GM10248 (cell line): ENCODE measurements at regions not wholly inside any gene's neighbourhood (a gene's known extent, or its start where the extent isn't known, plus 50 kb on each side); places are given as distances from the start of the nearest gene placed in this dataset.
A peak's percentile ranks its signal among the peaks of the same experiment; 100 is the strongest.

Experiments
- CTCF ChIA-PET: fragments of 300-600 bp; sonication (Branson Sonifier 250); formaldehyde crosslinking; extraction: SDS; loops from one replicate; lab custom pipeline; 2021; ENCODE audit warnings: antibody characterized with exemption; lab: Yijun Ruan, JAX
- POLR2A ChIA-PET: fragments of 350-650 bp; sonication (Branson Sonifier 250); formaldehyde crosslinking; extraction: SDS; loops from one replicate; lab custom pipeline; 2020; ENCODE audit warnings: antibody characterized with exemption; lab: Yijun Ruan, JAX
- DNase-seq: peaks from one replicate; pipeline ENCODE4 v3.0.0; 2012; ENCODE audit errors: extremely low spot score
- TF ChIP-seq, protein P1 (sequence below): IDR thresholded peaks from 2 replicates; pipeline ENCODE4 v1.5.1; 2012; ENCODE audit warnings: mild to moderate bottlenecking, low read depth; ENCODE audit errors: extremely low read depth, missing control alignments, control extremely low read depth

- no peak for DNase-seq
- TF ChIP-seq, protein P1, sequence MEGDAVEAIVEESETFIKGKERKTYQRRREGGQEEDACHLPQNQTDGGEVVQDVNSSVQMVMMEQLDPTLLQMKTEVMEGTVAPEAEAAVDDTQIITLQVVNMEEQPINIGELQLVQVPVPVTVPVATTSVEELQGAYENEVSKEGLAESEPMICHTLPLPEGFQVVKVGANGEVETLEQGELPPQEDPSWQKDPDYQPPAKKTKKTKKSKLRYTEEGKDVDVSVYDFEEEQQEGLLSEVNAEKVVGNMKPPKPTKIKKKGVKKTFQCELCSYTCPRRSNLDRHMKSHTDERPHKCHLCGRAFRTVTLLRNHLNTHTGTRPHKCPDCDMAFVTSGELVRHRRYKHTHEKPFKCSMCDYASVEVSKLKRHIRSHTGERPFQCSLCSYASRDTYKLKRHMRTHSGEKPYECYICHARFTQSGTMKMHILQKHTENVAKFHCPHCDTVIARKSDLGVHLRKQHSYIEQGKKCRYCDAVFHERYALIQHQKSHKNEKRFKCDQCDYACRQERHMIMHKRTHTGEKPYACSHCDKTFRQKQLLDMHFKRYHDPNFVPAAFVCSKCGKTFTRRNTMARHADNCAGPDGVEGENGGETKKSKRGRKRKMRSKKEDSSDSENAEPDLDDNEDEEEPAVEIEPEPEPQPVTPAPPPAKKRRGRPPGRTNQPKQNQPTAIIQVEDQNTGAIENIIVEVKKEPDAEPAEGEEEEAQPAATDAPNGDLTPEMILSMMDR: no peak
- POLR2A ChIA-PET: no interaction called here
- CTCF ChIA-PET: no interaction called here
Observed at GRCh38 chr21:36582271-36582670, 102.3 kb upstream of the CLDN14 start.

DNA sequence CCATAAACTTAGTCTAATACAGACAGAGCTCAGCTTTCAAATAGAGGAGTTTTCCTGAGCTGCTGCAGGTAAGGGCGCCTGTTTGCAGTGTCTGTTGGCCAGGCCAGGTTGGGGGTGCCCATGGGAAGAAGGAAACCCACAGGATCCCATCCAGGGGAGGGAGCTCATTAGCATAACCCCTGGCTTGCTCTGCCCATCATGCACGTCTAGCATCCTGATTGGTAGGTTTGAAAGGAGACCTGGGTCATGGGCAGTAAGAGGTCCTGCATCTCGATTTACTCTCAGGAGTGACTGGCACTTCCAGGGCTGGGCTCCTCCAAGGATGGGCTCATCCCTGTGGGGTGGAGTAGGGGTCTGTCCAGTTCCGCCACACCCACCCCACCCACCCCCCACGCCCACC, 103.7 kb upstream of the CLDN14 start:
- CTCF ChIA-PET: interaction anchor here (0.8 to 0.9 kb wide), 2 partner anchors 9 to 161 kb away, joined by 3 to 4 read pairs; no protein-coding TSS in a partner anchor
- DNase-seq: no peak
- TF ChIP-seq, protein P1: no peak
- POLR2A ChIA-PET: no interaction called here

DNA sequence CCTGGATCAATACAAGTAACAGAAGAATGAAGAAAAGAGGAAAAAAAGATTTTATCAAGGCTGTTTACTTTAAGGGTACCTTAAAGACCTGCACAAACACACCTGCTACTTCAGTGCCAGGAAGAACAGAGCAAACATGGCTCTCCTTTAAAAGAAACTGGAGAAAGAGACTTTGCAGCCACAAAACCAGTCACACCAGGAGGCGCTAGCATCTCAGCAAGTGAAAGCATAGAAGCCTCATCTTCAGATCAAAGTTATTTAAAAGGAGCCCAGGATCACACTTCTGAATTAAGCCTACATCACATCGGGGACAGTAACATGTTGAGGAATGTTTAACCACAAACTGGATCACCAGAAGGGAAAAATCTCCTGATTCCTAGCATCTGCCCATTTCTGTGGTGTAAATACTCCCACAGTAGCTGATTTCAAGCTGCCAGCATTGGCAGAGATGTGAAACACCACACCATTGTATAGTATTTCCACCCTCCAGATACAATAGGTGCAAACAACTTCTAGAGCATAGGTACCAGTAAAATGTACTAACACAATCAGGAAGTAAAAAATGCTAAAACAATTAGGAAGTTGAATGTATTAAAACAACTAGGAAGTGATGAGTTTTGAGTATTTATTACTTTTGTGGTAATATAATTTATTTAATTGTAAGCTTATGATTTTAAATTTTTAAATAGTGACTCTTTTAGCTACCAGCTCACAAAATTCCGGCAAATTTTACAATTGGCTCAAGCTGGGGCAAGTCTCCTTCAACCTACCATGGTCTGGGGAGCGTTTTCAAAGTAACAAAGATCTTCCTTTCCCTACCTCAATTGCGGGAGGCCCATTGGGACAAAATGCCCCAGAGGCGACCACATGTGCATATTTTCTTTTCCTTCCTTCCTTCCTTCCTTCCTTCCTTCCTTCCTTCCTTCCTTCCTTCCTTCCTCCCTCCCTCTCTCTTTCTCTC, 105.3 kb upstream of the CLDN14 start:
- TF ChIP-seq, protein P1: peak; percentile 17
- POLR2A ChIA-PET: no interaction called here
- no peak for DNase-seq
- CTCF ChIA-PET: interaction anchor here (0.9 to 4.0 kb wide), 8 partner anchors 8 to 163 kb away, joined by 3 to 21 read pairs (median 4); no protein-coding TSS in a partner anchor

- no peak for DNase-seq
- POLR2A ChIA-PET: no interaction called here
- TF ChIP-seq, protein P1: no peak
- CTCF ChIA-PET: interaction anchor here (1.1 to 4.0 kb wide), 6 partner anchors 9 to 165 kb away, joined by 3 to 21 read pairs (median 11); no protein-coding TSS in a partner anchor
Observed at GRCh38 chr21:36587388-36587787, 107.5 kb upstream of the CLDN14 start.

DNA sequence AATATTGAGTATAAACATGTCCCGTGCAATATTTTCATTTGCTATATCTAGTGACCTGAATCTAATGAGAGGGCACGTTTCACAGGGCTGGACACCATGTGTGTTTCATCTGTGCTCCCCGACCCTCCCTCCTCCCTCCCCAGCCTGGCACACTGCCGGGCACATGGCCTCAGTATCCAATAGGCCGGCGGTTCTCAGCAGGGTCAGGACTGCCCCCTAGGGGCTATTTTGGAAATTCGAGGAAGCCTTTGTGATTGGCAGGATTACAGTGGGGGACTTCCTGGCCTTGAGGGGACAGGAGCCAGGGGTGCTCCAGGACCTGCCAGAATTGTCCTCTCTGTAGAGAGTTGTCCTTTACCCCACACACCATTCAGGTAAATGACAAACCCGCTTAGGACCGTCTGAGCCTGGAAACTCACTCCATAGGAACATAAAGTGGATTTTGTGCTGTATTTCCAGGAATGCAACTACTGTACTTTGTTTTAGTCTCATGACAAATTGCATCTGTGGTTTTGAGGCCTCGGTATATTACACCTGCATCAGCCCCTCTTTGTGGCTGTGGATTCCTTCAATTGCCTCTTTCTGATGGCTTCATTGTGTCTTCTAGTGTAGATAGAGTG, 109.5 kb upstream of the SIM2 start:
- DNase-seq: peak; percentile 74
- TF ChIP-seq, protein P1: peak; percentile 69
- ChIA-PET CTCF (interaction anchor here (1.0 to 1.3 kb wide), 3 partner anchors 86 to 89 kb away, joined by 3 to 5 read pairs (median 4); no protein-coding TSS in a partner anchor), POLR2A (no interaction called here)

DNA sequence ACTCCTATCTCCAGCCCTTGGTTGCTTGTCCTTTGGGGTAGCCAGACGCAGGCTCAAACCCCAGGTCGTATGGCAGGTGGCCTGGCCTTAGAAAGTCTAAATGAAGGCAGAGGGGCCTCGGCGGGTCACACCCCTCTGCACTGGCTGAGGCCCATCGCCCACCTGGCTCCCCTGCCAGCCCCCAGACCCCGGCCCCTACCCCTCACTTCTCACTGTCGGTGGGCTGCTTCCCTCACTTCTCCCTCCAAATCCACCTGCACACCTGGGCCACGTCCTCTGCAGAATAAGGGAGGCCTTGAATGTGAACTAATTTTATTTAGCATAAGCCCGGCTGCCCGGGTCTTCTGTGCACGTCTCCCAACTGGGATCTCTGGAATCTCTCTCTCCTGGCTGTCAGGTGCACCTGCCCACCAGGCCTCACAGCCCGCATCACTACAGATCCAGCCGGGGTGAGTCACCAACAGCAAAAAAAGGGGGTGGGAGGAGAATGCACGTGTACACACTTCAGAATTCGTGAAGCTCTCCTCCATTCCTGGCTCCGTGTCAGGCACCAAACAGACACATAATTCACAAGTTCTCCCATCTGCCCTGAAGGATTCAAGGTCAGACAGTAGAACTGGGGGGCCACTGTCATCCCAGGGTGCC, 107.5 kb upstream of the SIM2 start:
- TF ChIP-seq, protein P1: no peak
- ChIA-PET POLR2A (no interaction called here), CTCF (interaction anchor here (1.7 kb wide), 1 partner anchor 174 kb away, joined by 4 read pairs; no protein-coding TSS in a partner anchor)
- no peak for DNase-seq
